ENCODE measurements at regions not wholly inside any gene's neighbourhood (a gene's known extent, or its start where the extent isn't known, plus 50 kb on each side); places are given as distances from the start of the nearest gene placed in this dataset.

DNA sequence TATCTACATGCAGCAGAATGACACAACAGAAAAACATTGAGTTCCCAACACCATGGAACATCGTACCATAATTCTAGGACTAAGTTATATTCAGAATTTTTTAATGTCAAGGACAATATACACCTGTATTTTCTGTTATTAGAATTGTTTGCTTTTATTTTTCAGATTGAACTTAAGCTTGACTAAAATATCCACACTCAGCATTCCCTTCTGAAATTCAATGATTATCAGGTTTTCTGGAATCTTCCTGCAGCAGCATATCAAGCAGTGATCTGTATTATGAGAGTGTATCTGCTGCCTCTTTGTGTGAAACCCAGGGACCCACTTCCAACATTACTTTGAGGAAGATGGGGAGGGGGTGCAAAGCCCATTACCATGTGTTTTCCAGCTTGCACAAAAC, 578.6 kb upstream of the JAG1 start:
- Histone ChIP-seq H3K9me3 (ENCODE audit: insufficient read depth, low read length) (peaks cover 5% of the 10 kb centered on the region; the same call in 1 of the 2 replicates), H3K4me3 (ENCODE audit: low read length) (no peak overlapping the region), H3K27ac (ENCODE audit: low read length) (no peak overlapping the region), H3K9ac (ENCODE audit: low read length) (no peak overlapping the region), H3K36me3 (replicated peaks; ENCODE audit: low read depth, low read length) (no peaks in the 10 kb centered on the region), H3K4me1 (ENCODE audit: low read length) (no peaks in the 10 kb centered on the region), H3K79me2 (ENCODE audit: low read length) (no peaks in the 10 kb centered on the region), H3K27me3 (ENCODE audit: low read depth, low read length) (peaks cover 25% of the 10 kb centered on the region), H4K20me1 (ENCODE audit: insufficient read depth, low read length) (no peaks in the 10 kb centered on the region), H2AFZ (ENCODE audit: low read depth, low read length) (no peak overlapping the region), H3K4me2 (ENCODE audit: low read length) (no peak overlapping the region)
- TF ChIP-seq EZH2phosphoT487 (IDR thresholded peaks at IDR 0.05; ENCODE audit: low read depth) (no peak), CTCF (IDR thresholded peaks at IDR 0.05; ENCODE audit: low read depth, low read length) (no peak)

GRCh38 chr20:11255455-11255854, 581.7 kb upstream of the JAG1 start:
- H2AFZ ChIP-seq (ENCODE audit: low read depth, low read length), result no peak overlapping the region
- no peaks in the 10 kb centered on the region for H3K36me3 ChIP-seq (replicated peaks; ENCODE audit: low read depth, low read length)
- TF ChIP-seq CTCF (IDR thresholded peaks at IDR 0.05; ENCODE audit: low read depth, low read length) (no peak), EZH2phosphoT487 (IDR thresholded peaks at IDR 0.05; ENCODE audit: low read depth) (no peak)
- no peak overlapping the region for H3K4me2 ChIP-seq (ENCODE audit: low read length)
- no peak overlapping the region for H3K27ac ChIP-seq (ENCODE audit: low read length)
- peaks cover 5% of the 10 kb centered on the region; the same call in 1 of the 2 replicates for H3K9me3 ChIP-seq (ENCODE audit: insufficient read depth, low read length)
- no peaks in the 10 kb centered on the region for H3K4me1 ChIP-seq (ENCODE audit: low read length)
- no peaks in the 10 kb centered on the region for H4K20me1 ChIP-seq (ENCODE audit: insufficient read depth, low read length)
- no peaks in the 10 kb centered on the region for H3K79me2 ChIP-seq (ENCODE audit: low read length)
- no peak overlapping the region for H3K4me3 ChIP-seq (ENCODE audit: low read length)
- no peaks in the 10 kb centered on the region for H3K27me3 ChIP-seq (ENCODE audit: low read depth, low read length)
- no peak overlapping the region for H3K9ac ChIP-seq (ENCODE audit: low read length)

DNA sequence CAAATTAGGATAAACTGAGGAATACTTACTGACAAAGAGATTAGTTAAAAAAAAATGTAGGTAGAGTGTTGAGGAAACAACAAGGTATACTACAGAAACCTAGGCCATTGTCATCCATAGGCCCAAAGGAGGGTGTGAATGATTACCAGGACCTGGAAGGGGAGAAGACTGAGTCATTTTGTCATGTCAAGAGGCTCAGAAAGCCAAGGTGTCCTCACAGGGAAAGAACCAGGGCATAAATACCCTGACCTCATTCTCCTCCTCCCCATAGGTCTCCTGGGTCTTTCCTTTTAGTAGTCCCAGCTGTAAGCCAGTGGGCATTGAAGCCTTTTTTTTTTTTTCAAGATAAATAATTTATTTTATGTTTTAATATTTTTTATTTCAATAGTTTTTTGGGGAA, 582.1 kb upstream of the JAG1 start:
- H4K20me1 ChIP-seq (ENCODE audit: insufficient read depth, low read length), result no peaks in the 10 kb centered on the region
- H3K27ac ChIP-seq (ENCODE audit: low read length), result no peak overlapping the region
- H3K79me2 ChIP-seq (ENCODE audit: low read length), result no peaks in the 10 kb centered on the region
- H3K36me3 ChIP-seq (replicated peaks; ENCODE audit: low read depth, low read length), result no peaks in the 10 kb centered on the region
- H3K9ac ChIP-seq (ENCODE audit: low read length), result no peak overlapping the region
- H3K4me1 ChIP-seq (ENCODE audit: low read length), result no peaks in the 10 kb centered on the region
- peaks cover 5% of the 10 kb centered on the region; the same call in 1 of the 2 replicates for H3K9me3 ChIP-seq (ENCODE audit: insufficient read depth, low read length)
- H3K4me2 ChIP-seq (ENCODE audit: low read length), result no peak overlapping the region
- H3K27me3 ChIP-seq (ENCODE audit: low read depth, low read length), result no peaks in the 10 kb centered on the region
- TF ChIP-seq CTCF (IDR thresholded peaks at IDR 0.05; ENCODE audit: low read depth, low read length) (no peak), EZH2phosphoT487 (IDR thresholded peaks at IDR 0.05; ENCODE audit: low read depth) (no peak)
- no peak overlapping the region for H3K4me3 ChIP-seq (ENCODE audit: low read length)
- H2AFZ ChIP-seq (ENCODE audit: low read depth, low read length), result no peak overlapping the region

GRCh38 chr20:11260611-11261010, 586.8 kb upstream of the JAG1 start:
- no peak for TF ChIP-seq EZH2phosphoT487 (IDR thresholded peaks at IDR 0.05; ENCODE audit: low read depth)
- TF ChIP-seq CTCF (IDR thresholded peaks at IDR 0.05; ENCODE audit: low read depth, low read length), result no peak
- Histone ChIP-seq H3K79me2 (ENCODE audit: low read length) (no peaks in the 10 kb centered on the region), H2AFZ (ENCODE audit: low read depth, low read length) (no peak overlapping the region), H3K4me3 (ENCODE audit: low read length) (no peak overlapping the region), H3K4me2 (ENCODE audit: low read length) (no peak overlapping the region), H3K27me3 (ENCODE audit: low read depth, low read length) (no peaks in the 10 kb centered on the region), H3K9me3 (ENCODE audit: insufficient read depth, low read length) (no peaks in the 10 kb centered on the region), H3K9ac (ENCODE audit: low read length) (no peak overlapping the region), H3K36me3 (replicated peaks; ENCODE audit: low read depth, low read length) (no peaks in the 10 kb centered on the region), H4K20me1 (ENCODE audit: insufficient read depth, low read length) (no peaks in the 10 kb centered on the region), H3K27ac (ENCODE audit: low read length) (no peak overlapping the region), H3K4me1 (ENCODE audit: low read length) (no peaks in the 10 kb centered on the region)

All from OCI-LY3 (cell line).